Ecto neural progenitor cell (in vitro differentiated cells): ENCODE measurements at regions not wholly inside any gene's neighbourhood (a gene's known extent, or its start where the extent isn't known, plus 50 kb on each side); places are given as distances from the start of the nearest gene placed in this dataset.
"Not testable (repeated sequence)": the region's sequence is repeated elsewhere in the genome, so short reads cannot be mapped to it uniquely, and the experiment has no call there.

Experiments used
- DNase-seq: peaks from one replicate; pipeline ENCODE4 v3.0.0-alpha.2; 2018; ENCODE audit warnings: low spot score

DNA sequence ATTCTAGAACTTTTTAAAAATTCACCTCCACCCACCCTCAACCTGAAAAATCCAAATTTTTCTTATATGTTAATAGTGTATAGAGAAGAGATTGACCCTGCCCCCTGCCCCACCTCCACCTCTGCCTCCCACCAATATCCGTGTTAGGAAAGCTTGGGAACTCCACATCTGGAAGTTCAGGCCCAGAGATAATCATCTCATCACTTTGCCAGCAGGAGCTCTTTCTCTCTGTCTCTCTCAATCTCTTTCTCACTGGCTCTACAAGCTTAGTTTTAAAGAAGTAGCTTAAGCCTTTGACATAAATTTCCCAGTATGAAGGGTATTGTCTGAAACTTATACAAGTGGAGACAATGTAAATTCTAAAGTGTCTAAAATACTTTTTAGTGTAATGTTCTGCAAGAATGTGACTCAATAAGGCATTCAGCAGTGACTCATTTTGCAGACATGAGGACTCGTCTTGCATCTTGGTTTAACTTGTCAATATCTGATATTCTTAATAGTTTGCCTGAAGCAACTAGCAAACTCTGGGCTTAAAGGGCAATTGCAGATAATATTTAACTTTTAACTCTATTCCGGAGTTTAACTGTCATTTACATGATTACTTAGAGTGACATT is 299.8 kb upstream of the EPHA3 start:
- no peak for DNase-seq

DNA sequence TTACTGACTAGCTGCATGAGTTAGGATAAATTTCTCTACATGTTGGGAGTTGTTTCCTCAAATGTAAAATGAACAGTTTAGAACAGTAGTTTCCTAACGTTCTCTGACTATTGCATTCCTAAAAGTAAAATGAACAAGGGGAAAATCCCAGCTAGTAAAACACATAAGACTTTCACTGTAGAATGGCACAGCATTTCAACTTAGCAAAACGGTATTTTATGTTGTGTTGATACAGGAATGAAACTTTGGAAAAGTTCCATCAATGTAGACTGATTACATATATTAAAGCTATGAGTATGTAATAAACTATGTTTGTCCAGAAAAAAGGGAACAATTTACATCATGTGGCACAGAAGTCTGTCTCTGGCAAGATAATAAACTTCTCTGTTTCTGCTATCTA is 297.4 kb upstream of the EPHA3 start:
- no peak for DNase-seq

- no peak for DNase-seq
Observed at GRCh38 chr3:88810455-88810854, 297.0 kb upstream of the EPHA3 start.

DNA sequence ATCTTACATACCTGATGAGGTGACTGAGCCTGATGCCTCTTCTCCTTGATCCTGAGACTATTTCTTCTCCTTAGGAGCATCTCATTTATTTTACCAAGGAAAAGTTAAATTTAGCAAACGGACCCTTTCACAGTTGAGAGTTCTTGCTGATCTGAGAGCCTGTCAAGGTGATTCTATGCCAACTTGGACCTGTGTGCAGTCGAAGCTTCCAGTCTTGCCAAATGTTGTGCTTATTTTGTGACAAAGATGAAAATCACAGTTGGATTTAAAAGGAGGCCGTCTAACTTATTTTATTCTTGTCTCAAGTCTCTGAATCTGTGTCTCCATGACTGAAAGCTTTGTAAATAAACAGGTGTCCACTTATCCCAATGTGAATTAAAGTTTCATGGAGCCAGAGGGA is 296.3 kb upstream of the EPHA3 start:
- DNase-seq, result no peak

GRCh38 chr3:88812576-88812975 is 294.8 kb upstream of the EPHA3 start:
- DNase-seq, result no peak

GRCh38 chr3:88816445-88816844 is 291.0 kb upstream of the EPHA3 start:
- no peak for DNase-seq

GRCh38 chr3:88824666-88825564 is 282.5 kb upstream of the EPHA3 start:
- no peak for DNase-seq

DNA sequence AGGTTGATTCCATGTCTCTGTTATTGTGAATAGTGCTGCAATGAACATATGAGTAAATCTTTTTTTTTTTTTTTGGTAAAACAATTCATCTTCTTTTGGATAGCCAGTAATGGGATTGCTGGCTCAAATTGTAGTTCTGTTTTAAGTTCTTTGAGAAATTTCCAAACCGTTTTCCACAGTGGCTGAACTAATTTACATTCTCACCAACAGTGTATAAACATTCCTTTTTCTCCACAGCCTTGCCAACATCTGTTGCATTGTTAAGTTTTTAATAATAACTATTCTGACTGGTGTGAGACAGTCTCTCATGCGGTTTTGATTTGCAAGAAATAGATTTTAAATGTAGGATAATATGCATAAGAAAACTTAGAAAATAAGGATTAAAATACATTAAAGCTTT is 279.0 kb upstream of the EPHA3 start:
- DNase-seq, result no peak

DNA sequence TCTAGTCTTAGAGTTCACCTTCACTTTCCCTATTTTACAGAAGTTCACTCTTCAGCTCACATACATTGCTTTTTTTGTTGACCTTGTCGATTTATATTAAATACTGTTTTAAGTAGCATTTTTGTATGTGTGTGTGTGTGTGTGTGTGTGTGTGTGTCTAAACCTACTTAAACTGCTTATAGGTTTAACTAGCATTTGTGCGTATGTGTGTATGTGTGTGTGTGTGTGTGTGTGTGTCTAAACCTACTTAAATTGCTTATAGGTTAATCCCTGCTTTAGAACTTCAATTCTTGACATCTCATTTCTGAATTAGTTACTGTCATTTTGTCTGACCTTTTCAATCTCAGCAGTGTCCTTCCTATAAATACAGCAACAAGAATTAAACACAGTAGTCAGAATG is 254.8 kb upstream of the EPHA3 start:
- no peak for DNase-seq

GRCh38 chr3:88863196-88863595 is 244.2 kb upstream of the EPHA3 start:
- no peak for DNase-seq

DNA sequence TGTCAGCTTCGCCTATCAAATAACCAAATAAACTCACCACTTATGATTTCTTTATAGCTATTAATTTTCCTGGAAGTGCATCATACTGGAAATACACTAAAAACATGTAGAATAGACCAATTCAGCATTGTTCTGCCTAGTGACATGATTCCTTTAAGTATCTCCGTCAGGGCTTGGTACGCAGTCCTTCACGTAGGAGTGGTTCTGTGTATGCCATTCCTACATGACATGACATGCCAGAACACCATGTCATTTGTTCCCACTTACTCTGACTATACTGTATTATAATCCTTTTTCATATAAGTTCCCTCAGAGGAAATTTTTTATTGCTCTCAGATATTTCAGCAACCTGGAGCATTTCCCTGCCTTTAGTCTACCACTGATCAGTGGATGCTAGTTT is 230.7 kb upstream of the EPHA3 start:
- no peak for DNase-seq

DNA sequence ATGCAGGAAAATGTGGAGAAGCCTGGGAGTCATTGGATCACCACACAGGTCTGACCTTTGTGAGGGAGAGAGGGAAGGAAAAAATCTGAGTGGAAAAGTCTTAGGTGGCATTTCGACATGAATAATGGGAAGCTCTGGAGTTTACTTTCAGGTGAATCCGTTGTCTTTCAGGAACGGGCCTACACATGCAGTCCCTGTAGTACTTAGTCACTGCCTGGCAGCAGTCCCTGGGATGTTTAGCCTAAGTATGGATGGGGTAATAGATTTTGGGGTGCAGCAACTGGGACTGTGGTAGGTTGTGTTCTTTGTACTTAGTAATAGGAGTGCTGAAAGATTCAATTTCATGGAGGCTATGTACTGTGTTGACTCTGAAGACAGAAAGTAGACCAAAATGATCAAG is 227.5 kb upstream of the EPHA3 start:
- DNase-seq, result no peak

DNA sequence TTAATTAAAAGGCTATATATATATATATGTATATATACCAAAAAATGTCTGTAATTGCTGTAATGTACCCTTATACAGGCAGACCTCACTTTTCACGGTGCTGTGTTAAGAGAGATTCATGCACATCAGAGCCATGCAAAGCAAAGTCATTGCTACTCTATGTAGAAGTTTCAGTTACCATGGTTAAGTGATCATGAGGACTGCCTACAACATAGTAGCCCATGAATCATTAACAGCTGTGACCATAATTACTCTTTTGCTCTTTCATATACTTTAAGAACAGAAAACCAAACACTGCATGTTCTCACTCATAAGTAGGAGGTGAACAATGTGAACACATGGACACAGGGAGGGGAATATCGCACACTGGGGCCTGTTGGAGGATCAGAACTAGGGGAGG is 225.3 kb upstream of the EPHA3 start:
- DNase-seq, result no peak

GRCh38 chr3:88886624-88887023 is 220.8 kb upstream of the EPHA3 start:
- not testable (repeated sequence) for DNase-seq

DNA sequence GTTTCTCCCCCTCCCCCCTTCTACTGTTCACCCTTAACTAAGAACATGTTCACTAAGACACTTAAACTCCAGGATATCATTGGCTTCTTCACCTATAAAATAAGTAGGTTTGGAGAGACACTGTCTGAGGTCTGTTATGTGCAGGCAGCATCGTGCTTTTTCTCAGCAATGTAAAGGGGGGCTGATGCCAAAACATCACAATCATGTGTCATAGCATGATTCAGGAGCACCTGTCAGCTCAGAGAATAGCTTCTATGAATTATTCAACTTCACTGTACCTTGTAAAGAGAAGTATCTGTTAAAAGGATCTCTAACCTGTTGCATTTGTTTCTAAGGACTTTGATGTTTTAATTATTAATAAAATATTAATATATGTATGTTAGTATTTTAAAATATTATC is 211.4 kb upstream of the EPHA3 start:
- no peak for DNase-seq

DNA sequence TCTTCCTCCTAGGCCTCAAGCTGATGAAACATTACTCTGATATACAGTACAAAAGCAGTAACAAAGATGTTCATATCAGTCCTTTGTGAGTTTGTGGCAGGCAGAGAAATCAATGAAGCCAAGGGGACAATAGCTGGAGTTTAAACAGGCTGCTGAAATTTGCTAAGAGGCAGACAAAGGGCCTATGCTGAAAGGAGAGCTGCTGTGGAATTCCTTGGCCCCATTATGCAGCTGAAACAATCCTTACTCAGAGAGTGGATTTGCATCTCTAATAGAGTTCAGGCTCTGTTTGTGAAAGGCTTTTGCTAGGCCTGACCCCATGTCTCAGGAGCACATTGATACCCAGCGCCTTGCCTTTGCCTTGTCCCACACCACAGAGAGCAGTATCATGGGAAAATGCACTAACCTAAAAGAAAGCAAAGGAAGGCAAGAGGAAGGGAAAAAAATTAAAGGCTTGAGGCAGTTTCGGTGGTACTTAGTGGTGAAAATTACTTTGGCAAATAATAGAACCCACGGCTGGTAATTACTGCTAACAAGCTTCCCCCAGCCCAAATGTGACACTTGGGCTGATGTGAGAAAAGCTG is 195.0 kb upstream of the EPHA3 start:
- peak; percentile 72 for DNase-seq

DNA sequence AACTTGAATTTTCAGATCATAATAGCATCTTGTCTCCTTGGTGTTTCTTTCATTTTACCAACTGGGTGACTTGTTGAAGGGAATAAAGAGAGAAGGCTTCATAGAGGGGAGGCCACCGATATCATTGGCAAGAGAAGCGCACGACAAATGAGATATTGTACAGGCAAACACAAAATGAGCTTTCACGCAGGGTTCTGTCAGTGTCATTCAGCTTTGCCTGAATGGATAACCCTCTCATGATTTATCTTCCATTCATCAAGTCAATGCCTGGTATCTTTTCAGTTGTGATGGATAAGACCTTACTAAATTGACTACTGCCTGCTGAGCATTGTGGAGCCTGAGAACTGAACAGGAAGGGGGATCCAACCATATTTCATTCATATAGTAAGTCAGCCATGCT is 188.6 kb upstream of the EPHA3 start:
- DNase-seq, result no peak

DNA sequence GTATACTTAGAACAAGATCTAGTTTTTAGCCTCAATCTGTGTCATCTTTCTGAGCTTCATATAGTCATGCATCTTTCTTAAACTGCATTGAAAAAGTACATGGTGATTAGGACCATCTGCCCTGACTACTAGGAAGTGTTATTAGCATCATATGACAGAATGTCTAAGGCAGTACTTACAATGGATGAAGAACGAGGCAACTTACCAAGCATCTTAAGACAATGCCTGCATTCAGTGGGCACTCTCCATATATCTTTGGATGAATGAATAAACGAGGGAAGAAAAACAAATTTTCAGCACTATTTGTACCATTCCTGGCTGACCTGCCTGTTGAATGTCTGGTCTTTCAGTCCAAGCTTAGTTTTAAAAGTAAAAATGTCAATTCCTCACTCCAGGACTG is 185.4 kb upstream of the EPHA3 start:
- no peak for DNase-seq

- no peak for DNase-seq
Observed at GRCh38 chr3:88926221-88926620, 181.2 kb upstream of the EPHA3 start.

GRCh38 chr3:88930611-88931010 is 176.8 kb upstream of the EPHA3 start:
- no peak for DNase-seq

DNA sequence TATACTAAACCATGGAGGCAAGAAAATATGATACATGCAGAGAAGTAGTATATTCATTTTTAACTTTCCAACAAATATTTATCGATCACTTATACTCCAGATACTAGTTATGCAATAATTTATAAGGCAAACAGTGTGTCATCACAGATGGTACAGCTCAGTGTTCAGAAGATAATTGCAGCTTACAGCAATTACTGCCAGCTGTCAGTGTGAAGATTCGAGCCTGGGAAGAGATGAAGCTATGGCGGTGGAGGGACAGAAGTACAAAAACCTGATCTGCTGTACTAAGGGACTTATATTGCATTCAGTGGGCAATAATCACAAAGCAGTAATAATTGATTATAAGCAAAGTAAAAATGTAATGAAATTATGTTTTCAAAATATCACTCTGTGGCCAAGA is 170.6 kb upstream of the EPHA3 start:
- DNase-seq, result no peak

DNA sequence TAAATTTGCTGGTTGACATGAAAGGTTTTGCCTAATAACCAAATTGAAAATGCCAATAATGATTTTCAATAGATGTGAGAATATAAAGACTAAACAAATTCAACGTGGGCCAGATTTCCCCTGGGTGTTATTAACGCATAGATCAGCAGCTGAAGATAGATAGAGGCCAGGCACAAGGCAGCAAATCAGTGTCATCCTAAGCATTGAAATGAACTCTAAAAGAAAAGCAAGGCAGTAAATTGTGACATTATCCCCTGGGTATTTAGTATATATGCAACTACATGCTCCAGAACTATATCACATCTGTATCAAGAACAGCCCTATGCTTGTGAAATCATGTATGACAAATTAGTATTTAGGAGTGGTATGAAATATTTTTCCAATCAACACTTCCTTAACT is 167.1 kb upstream of the EPHA3 start:
- DNase-seq, result no peak

- no peak for DNase-seq
Observed at GRCh38 chr3:88947013-88947412, 160.4 kb upstream of the EPHA3 start.
